DOHH2 (cell line): ENCODE measurements at regions not wholly inside any gene's neighbourhood (a gene's known extent, or its start where the extent isn't known, plus 50 kb on each side); places are given as distances from the start of the nearest gene placed in this dataset.

Experiments
- H3F3A ChIP-seq: fragments of 200-600 bp; sonication (generic), shearing (Covaris generic); 2 replicates; pipeline ENCODE4 v1.6.0; 2016; ENCODE audit warnings: antibody characterized with exemption, mild to moderate bottlenecking; ENCODE audit not compliant: control insufficient read depth, insufficient read depth
- H3K27ac ChIP-seq: fragments of 200-600 bp; sonication (generic); 2 replicates; pipeline ENCODE4 v1.5.1; 2014; ENCODE audit warnings: low read depth, mild to moderate bottlenecking, low read length, moderate library complexity
- H3K27me3 ChIP-seq: fragments of 200-600 bp; sonication (generic); 2 replicates; pipeline ENCODE4 v1.6.1; 2014; ENCODE audit warnings: mild to moderate bottlenecking, low read length, mixed read lengths; ENCODE audit not compliant: control insufficient read depth
- H3K36me3 ChIP-seq: fragments of 200-600 bp; sonication (generic); 2 replicates; pipeline ENCODE4 v1.6.1; 2014; ENCODE audit warnings: mild to moderate bottlenecking, low read length, moderate library complexity, mixed read lengths; ENCODE audit not compliant: control insufficient read depth
- H3K4me1 ChIP-seq: fragments of 200-600 bp; sonication (generic); 2 replicates; pipeline ENCODE4 v1.6.1; 2014; ENCODE audit warnings: mild to moderate bottlenecking, low read length, mixed read lengths; ENCODE audit not compliant: control insufficient read depth
- H3K4me2 ChIP-seq: fragments of 200-600 bp; sonication (generic); 2 replicates; pipeline ENCODE4 v1.6.0; 2014; ENCODE audit warnings: mild to moderate bottlenecking, low read length, moderate library complexity
- H3K4me3 ChIP-seq: fragments of 200-600 bp; sonication (generic); 2 replicates; pipeline ENCODE4 v1.5.1; 2014; ENCODE audit warnings: mild to moderate bottlenecking, low read length, mixed read lengths
- H3K79me2 ChIP-seq: fragments of 200-600 bp; sonication (generic); 2 replicates; pipeline ENCODE4 v1.6.1; 2014; ENCODE audit warnings: mild to moderate bottlenecking, low read length, mixed read lengths; ENCODE audit not compliant: control insufficient read depth
- H3K9me2 ChIP-seq: fragments of 200-600 bp; sonication (generic); replicated peaks from 2 replicates; pipeline ENCODE4 v1.6.1; 2014; ENCODE audit warnings: mild to moderate bottlenecking, low read length, mixed read lengths; ENCODE audit not compliant: control insufficient read depth
- H3K9me3 ChIP-seq: fragments of 200-600 bp; sonication (generic); 2 replicates; pipeline ENCODE4 v1.6.1; 2014; ENCODE audit warnings: antibody characterized with exemption, low read length, mixed read lengths; ENCODE audit not compliant: control insufficient read depth, insufficient read depth
- H4K20me1 ChIP-seq: fragments of 200-600 bp; sonication (generic); 2 replicates; pipeline ENCODE4 v1.6.0; 2014; ENCODE audit warnings: low read depth, mild to moderate bottlenecking, antibody characterized with exemption, low read length, moderate library complexity; ENCODE audit not compliant: control insufficient read depth, insufficient read depth
- EZH2phosphoT487 ChIP-seq: fragments of 200-600 bp; sonication (generic); IDR thresholded peaks from 2 replicates; pipeline ENCODE4 v1.6.1; 2017; ENCODE audit warnings: borderline replicate concordance, mild to moderate bottlenecking, antibody characterized with exemption, low read length, moderate library complexity, mixed read lengths
- TF ChIP-seq, protein P1 (sequence below): fragments of 200-600 bp; sonication (generic); IDR thresholded peaks from one replicate; pipeline ENCODE4 v1.5.1; 2014; ENCODE audit warnings: antibody characterized with exemption, mild to moderate bottlenecking, low read depth, low read length; ENCODE audit not compliant: poor library complexity, severe bottlenecking

- H4K20me1 ChIP-seq: no peaks in the 10 kb centered on the region
- no peaks in the 10 kb centered on the region for H3K4me1 ChIP-seq
- no peak overlapping the region for H3K4me2 ChIP-seq
- H3F3A ChIP-seq: no peaks in the 10 kb centered on the region
- TF ChIP-seq EZH2phosphoT487: no peak
- TF ChIP-seq, protein P1, sequence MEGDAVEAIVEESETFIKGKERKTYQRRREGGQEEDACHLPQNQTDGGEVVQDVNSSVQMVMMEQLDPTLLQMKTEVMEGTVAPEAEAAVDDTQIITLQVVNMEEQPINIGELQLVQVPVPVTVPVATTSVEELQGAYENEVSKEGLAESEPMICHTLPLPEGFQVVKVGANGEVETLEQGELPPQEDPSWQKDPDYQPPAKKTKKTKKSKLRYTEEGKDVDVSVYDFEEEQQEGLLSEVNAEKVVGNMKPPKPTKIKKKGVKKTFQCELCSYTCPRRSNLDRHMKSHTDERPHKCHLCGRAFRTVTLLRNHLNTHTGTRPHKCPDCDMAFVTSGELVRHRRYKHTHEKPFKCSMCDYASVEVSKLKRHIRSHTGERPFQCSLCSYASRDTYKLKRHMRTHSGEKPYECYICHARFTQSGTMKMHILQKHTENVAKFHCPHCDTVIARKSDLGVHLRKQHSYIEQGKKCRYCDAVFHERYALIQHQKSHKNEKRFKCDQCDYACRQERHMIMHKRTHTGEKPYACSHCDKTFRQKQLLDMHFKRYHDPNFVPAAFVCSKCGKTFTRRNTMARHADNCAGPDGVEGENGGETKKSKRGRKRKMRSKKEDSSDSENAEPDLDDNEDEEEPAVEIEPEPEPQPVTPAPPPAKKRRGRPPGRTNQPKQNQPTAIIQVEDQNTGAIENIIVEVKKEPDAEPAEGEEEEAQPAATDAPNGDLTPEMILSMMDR: no peak
- no peaks in the 10 kb centered on the region for H3K9me3 ChIP-seq
- H3K79me2 ChIP-seq: no peaks in the 10 kb centered on the region
- H3K27ac ChIP-seq: no peak overlapping the region
- no peaks in the 10 kb centered on the region for H3K9me2 ChIP-seq
- no peak overlapping the region for H3K4me3 ChIP-seq
- no peaks in the 10 kb centered on the region for H3K27me3 ChIP-seq
- H3K36me3 ChIP-seq: no peaks in the 10 kb centered on the region
Measured at GRCh38 chr3:117556646-117557407, 847.2 kb downstream of the TUSC7 start.

DNA sequence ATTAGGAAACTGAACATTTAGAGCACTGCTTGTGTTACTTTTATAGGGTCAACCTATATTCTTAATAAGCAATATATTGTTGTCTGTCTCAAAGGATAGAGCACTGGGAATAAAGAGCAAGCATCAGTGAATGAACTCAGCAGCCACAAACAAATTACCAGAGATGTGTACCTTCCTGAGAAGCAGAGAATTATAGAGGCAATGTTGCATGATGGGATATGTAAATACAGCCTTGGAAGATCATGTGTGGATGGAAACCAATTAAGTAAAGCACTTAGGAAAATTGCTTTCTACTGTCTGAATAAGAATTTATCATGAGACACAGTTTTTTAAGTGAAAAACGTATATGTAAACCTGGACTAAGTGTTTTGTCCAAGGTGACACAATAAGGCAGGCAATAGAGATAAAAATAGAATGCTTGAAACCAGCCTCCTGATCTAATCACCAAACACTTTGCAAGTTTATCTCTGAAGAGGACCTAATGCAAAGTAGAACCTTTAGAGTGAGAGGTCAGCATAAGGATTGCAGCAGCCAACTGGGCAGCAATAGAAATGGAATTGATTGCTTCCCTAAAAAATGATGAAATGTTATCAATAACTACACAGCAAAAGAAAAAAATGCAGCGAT, 848.0 kb downstream of the TUSC7 start:
- TF ChIP-seq, protein P1: no peak
- no peak for TF ChIP-seq EZH2phosphoT487
- Histone ChIP-seq H3K27me3 (no peaks in the 10 kb centered on the region), H3K9me2 (no peaks in the 10 kb centered on the region), H3K4me2 (no peak overlapping the region), H3K9me3 (no peaks in the 10 kb centered on the region), H3F3A (no peaks in the 10 kb centered on the region), H4K20me1 (no peaks in the 10 kb centered on the region), H3K4me1 (no peaks in the 10 kb centered on the region), H3K27ac (no peak overlapping the region), H3K79me2 (no peaks in the 10 kb centered on the region), H3K4me3 (no peak overlapping the region), H3K36me3 (no peaks in the 10 kb centered on the region)

GRCh38 chr3:117558681-117559080, 849.1 kb downstream of the TUSC7 start:
- no peaks in the 10 kb centered on the region for H3F3A ChIP-seq
- no peaks in the 10 kb centered on the region for H3K9me3 ChIP-seq
- no peaks in the 10 kb centered on the region for H3K36me3 ChIP-seq
- no peak overlapping the region for H3K4me2 ChIP-seq
- H3K9me2 ChIP-seq: no peaks in the 10 kb centered on the region
- H3K79me2 ChIP-seq: no peaks in the 10 kb centered on the region
- no peaks in the 10 kb centered on the region for H3K4me1 ChIP-seq
- H3K27me3 ChIP-seq: no peaks in the 10 kb centered on the region
- no peaks in the 10 kb centered on the region for H4K20me1 ChIP-seq
- H3K27ac ChIP-seq: no peak overlapping the region
- TF ChIP-seq, protein P1: no peak
- TF ChIP-seq EZH2phosphoT487: no peak
- no peak overlapping the region for H3K4me3 ChIP-seq
